HG02642 (cell line): ENCODE measurements at regions not wholly inside any gene's neighbourhood (a gene's known extent, or its start where the extent isn't known, plus 50 kb on each side); places are given as distances from the start of the nearest gene placed in this dataset.
"Not testable (repeated sequence)": the region's sequence is repeated elsewhere in the genome, so short reads cannot be mapped to it uniquely, and the experiment has no call there.

Source experiments
- ATAC-seq: cut with Tn5 transposase; IDR thresholded peaks from one replicate; pipeline ENCODE4 v1.9.1; 2021; ENCODE audit warnings: mild to moderate bottlenecking; ENCODE audit not compliant: unreplicated experiment, poor library complexity

DNA sequence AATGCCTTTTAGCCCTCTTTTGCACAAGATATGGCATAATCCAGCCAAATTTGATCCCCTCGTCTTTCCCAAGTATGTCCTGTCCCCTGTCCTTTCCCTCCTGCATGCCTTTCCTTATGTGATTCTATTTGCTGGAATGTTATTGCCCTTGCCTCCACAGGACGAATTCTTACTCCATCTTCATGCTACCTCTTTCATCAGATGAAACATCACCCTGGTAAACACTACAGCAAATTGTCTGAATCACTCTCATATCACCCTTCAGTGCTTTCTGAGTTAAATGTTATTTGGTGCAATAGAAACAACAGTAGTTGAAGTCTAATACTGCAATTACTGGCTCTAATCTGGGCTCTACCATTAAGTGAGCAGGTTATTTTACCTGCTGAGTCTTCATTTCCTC, 52.2 kb upstream of the FAT1 start:
- ATAC-seq: no peak

DNA sequence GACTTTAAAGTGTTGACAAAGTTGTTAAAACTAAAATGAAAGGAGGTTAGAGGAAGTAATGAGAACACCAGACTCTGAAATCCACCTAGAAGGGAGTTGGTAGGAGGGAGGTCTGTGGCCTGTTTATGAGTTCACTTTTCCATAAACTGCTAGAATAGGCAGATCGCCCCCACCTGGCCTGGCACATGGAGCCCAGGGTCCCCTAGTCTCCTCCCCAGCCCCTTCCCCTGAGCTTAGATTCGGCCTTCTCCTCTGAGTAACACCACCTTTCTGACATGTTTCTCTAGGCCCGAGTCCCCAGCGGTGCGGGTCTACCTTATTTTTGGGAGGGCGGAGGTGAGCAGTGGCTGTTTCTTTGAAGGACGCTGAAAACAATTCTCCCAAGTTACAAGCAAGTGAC, 54.5 kb upstream of the FAT1 start:
- no peak for ATAC-seq

DNA sequence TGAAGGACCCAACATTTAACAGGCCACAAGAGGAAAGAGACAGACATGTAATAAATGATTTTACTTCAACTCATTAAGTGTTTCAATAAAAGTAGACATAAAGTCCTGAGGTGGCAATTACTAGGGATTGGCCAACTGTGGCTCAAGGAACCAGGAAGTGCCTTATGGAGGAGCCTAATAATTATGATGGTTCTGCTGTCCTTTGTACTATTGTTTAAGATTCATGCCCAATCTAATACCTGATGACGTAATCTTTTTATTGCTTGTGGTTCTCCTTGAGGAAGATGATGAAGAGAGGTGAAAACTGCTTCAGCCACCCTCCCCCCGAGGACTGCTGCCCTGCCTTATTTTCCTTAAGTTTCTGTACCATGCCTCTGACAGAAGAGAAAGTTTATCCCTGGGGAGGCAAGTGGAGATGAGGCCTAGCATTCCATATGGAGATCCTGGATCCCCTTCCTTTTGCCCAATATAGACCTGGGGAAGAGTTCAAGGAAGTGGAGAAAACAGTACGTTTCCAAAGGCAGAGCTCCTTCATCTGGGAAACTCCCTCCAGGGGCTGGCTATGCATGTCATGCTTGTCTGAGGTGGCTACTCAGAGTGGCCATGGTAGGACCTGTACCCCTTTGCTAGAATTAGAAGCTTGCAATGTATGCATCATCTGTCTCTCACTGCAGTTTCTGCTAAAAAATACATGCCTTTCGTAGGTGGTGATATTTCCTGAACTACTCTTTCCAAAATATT, 56.8 kb upstream of the FAT1 start:
- ATAC-seq: no peak

DNA sequence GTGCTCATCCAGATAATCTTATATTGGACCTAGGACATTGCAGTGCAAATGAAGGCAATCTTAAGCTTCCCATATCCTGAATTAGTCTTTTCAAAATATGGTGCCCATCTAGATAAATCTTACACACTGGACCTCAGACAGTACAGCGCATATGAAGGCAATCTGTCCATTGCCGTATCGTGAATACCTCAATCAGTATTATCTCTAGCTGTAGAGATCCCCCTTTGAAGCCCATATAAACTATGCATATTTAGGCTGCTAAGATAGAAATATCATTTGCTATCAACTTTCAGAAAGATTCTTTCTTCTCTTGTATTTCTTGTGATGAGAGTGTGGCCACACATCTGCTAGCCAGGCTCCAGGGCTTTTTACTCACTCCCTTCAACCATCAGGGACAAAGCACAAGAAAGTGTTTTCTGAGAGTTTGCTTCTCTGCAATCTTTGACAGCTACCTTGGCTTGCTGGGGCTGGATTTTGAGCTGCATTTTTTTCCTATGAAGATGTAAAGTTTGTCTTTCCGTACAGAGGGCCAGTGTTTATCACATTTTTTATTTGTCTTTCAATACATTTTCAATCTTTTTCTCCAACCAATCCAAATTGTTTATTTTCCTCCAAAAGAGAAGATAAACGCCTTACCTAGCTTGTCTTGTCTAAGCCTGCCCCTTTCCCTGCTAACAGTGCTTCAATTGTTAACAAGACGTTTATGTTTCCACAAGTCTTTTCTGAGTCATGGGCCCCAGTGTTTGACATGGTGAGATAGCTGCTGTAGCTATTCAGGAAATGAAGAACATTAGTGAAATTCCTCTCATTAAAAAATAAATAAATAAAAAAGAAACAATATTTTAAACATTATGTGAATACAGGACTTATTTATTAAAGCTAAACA, 57.6 kb upstream of the FAT1 start:
- no peak for ATAC-seq

DNA sequence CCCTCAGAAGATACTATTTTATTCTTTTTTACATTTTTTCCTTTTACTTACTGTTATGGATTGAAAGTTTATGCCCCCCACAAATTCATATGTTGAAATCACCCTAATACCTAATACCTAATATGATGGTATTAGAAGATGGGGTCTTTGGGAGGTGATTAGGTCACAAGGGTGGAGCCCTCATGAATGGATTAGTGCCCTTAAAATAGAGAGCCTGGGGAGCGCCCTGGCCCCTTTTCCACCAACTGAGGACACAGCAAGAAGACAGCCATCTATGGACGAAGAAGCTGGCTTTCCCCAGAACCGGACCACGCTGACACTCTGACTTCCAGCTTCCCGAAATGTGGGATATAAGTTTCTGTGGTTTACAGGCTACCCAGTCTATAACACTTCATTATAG, 58.6 kb upstream of the FAT1 start:
- no peak for ATAC-seq

DNA sequence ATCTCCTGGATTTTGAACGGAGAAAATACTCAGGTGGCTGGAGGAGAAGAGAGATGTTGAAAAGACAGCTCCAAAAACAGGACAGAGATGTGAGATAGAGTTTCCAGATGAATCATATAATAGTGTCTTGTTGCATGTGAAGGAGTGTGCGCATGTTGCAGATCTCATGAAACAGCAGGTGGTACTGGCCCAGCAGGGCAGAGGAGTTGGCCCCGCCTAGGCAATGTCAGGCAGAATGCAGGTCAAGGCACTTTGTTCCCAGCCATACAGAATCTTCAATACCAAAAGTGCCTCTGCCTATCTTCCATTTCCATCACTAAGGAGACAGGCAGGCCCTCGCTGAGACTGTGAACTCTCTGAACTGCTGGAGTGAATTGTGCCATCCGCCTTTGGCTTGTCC, 63.9 kb upstream of the FAT1 start:
- ATAC-seq: no peak

DNA sequence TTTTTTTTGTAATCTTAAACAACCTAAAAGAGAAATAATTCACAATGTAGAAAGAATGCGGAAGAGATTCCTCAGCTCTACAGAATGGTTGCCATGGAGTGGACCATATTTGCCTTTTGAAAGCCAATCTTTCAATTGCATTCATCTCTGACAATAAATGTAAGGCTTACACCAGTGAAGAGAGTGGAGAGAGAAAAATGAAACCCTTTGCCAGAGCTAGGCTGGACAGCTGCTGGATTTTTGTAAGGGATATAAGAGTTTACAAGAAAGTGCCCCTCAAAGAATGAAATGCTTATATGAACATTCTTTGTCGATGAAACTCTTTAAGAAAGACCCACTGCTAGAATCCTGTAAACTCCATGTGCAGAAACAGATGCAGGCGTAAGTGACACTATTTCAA, 66.0 kb upstream of the FAT1 start:
- ATAC-seq: no peak

DNA sequence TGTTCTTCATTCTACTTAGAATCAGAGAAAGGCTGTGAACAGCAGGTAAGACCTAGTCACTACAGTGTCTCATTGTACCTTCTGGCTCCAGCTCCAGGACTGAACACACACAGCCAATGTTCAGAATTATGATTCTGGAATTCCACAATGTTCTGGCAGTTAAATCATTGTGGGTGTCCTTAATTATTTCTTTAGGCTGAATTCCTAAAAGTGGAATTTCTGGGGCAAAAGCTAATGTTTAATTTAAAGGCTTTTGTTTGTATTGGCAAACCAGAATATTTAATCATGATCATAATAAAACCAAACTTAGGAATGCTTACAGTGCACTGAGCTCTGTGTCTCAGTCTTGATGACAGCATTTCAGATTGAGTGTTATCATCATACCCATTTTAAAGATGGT, 67.0 kb upstream of the FAT1 start:
- ATAC-seq: no peak

DNA sequence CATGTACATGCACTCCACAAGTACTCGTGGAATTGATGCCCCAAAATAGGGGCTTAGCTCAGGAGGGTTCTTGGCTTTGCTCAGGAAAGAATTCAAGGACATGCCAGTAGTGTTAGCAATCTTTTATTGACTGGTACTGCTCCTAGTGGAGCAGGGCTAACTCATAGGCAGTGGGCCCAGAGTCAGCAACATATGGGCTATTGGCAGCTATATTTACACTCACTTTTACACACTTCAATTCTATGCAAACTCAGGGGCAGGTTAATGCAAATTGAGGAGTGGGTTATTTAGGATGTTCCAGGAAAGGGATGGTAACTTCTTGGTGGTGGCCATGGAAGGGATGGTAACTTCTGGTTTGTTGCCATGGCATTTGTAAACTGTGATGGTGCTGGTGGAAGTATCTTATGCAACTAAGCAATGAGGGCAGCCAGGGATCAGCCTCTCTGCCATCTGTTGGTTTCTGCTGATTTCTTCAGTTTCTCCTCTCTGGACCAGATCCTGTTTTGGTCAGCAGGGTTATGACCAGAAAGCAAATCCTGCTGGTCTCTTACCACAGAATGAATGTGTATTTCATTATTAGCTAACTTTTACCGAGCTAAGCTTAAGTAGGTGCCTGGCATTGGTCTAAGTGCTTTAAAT, 69.2 kb upstream of the FAT1 start:
- no peak for ATAC-seq

DNA sequence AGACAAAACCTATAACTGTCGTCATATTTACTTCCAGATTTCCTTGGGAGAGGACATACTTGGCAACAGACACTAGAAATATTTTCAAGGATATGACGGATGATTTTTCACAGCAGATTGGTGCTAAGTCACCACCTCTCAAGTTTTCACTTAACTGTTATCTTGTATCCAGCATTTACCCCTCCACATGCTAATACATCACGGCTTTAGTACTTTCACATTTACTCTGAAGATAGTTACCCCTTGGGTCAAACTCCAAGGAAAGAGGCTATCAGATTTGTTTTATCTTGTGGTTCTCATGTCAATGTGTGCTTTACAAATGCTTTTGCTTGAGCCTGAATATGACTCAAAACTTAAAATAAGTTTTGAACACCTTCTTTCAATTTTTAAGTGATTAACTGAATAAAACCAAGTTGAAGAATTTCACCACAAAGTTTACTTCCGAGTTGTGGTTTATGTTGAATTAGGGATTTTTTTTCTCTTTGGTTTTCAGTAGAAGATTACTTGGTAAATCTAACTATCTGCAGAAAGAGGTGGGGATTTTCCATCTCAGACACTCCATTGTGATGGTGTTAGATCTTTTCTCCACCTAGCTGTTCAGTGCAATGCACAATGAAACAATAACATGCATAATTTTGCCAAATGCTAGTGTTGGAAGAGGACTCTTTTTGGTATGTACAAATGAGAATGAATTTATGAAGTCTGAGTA, 75.4 kb upstream of the FAT1 start:
- no peak for ATAC-seq

DNA sequence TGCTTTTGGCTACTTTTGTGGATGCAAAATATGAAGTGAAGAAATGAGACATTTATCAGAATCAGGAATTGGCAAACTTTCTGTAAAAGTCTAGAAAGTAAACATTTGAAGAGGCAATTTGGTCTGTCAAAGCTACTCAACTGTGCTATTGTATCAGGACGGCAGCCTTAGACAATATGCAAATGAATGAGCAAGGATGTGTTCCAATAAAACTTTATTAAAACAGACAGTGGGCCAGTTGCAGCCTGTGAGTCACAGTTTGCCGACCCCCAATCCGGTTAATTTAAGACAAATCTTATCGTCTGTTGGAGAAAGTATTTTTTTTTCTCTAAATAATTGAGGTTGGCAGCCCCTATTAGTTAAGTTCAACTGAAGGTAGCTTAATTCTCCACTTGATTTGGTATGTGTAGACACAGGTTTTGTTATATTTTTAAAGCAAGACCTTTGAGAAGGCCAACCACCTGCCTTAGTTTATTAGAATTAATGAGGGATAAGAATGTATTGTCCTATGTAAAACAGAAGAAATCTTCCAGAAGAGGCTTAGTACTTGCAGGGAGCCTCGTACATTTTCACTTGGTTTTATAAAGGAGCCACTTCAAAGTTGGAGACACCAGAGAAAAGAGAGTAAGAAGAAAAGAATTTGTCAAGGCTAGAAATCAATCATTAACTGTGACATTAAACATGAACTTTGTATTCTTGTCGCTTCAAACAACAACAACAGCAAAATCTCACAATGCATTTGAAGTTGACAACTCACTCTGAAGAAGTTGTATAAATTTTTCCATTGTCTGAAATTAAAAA, 81.6 kb upstream of the FAT1 start:
- ATAC-seq: no peak

DNA sequence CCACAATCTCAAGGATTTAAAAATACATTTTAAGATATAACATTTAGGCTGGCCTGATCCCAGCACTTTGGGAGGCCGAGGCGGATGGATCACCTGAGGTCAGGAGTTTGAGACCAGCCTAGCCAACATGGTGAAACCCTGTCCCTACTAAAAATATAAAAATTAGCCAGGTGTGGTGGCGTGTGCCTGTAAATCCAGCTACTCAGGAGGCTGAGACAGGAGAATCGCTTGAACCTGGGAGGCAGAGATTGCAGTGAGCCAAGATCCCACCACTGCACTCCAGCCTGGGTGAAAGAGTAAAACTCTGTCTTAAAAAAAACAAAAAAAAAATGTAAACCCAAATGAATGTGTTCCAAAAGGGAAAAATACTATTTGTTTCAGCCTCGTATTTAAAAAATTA, 82.3 kb upstream of the FAT1 start:
- ATAC-seq: not testable (repeated sequence)

DNA sequence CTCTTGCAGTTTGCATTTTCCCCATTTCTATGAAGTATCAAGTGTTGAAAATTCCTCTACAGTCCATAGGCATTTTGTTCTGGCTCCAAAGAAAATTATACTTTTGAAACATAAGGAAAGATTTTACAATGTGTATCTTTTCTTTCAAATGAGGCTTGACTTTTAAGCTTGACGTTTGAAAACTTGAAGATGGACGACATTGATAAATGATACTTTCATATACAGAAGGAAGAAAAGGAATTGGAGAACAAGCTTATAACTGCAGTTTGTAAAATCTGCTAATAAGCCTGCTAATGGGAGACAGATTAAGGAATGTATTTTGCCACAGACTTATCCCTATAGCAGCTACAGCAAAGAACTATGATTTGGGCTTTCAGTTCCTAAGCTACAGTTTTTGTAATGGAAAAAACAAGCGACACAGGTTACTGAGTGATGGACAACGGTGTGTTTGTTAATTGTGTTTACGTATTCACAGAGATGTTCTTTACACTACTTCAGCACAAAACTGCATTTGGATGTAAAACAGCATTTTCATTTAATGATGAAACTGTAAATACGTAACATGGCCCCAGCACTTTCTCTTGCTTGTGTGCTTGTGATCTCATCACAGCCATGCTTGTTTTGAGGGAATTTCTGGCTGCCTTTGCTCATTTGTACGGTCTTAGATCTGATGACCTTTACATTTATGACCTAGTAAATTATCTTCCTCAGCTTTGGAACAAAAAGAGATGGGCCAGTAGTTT, 83.2 kb upstream of the FAT1 start:
- ATAC-seq: no peak

DNA sequence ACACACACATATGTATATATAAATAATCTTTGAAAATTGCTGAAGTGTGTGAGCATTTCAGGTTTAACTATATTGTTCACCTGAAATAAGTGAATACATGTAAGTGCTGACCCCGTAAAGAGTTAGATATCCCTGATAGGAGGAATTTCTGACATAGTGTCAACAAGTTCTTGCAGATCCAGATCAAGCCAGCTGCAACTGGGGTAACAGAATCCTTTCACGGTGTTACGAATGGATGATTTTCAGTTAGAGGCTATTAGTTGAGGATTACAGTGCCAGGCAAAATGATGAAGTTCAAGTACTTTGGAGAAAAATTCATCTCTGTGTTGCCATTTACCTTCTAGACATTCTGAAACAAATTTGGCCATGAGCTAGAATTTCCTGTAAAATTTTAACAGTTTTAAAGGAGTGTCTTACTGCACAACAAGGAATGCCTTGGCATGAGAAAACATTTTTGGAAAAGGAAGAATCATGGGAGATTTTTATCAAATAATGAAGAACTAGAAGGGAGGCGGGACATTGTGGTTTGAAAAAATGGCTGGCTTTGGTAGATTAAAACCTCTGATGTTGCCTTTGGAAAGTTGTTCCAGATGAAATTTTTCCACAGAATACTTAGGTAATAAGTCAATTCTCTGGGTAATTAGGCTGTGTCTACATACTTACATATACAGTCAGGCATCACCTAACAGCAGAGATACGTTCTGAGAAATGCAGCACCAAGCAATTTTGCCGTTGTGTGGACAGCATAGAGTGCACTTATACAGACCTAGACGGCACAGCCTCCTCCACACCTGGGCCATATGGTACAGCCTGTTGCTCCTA, 84.4 kb upstream of the FAT1 start:
- no peak for ATAC-seq

DNA sequence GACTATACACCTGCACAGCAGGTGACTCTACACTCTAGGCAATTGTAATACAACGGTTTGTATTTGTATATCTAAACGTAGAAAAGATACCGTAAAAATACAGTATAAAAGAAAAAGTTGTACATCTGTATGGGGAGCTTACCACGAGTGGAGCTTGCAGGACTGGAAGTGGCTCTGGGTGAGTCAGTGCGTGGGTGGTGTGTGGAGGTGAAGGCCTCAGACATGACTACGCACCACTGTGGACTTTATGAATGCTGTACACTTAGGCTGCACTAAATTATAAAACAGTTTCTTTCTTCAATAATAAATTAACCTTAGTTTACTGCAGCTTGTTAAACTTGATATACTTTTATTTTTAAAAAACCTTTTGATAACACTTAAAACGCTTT, 85.0 kb upstream of the FAT1 start:
- ATAC-seq: no peak

DNA sequence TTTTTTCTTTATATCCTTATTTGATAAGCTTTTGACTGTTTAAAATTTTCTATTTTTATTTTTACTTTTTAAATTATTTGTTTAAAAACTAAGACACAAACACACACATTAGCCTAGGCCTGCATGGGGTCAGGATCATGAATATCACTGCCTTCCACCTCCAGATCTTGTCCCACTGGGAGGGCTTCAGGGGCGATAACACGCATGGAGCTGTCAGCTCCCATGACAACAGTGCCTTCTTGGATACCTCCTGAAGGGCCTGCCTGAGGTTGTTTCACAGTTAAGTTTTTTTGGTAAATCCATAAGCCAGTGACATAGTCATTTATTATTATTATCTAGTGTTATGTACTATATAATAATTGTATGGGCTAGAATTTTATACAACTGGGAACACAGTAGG, 85.4 kb upstream of the FAT1 start:
- ATAC-seq: no peak

DNA sequence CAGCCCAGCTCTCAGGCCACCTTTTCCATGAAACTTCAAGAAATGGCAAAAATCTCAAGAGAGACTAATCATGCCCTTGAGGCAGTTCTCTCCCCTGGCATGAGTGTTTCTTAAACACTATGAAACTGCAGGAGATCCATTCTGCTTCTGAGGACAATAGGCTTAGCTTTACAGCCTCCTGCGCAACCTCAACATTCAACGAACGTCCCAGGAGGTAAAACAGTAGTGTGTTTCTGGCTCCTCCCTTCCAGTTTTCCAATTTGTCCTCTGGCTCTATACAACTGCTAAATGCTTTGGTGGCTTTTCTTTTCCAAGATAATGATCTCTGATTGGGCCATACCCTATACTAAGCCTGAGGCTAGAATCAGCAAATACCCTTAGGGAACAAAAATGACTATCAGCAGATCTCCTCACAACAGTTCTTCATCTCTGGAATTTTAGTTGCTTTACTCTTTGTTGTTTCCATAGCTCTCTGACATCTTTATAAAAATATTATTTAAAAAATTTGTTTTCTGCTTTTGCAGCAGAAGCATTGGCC, 87.0 kb upstream of the FAT1 start:
- no peak for ATAC-seq

DNA sequence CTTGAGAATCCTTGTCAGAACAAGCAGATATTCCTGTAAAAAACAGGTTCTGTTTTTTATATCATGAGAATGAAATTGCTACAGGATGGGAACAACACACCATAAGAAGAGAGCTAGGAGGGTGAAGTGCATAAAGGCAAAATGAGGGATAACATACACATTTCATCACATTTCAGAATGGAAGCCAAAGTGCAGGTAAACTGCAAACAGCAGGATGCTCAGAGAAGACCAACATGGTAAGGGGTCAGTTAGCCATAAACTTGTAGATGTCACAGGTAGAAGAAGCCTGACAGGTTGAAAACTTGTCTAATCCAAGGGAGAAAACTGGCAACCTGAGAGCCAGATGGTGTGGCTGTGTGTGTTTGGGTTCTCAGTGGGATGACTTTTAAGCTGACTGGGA, 88.9 kb upstream of the FAT1 start:
- ATAC-seq: no peak
